GM20000 (cell line): ENCODE measurements at regions not wholly inside any gene's neighbourhood (a gene's known extent, or its start where the extent isn't known, plus 50 kb on each side); places are given as distances from the start of the nearest gene placed in this dataset.

ENCODE experiments used
- DNase-seq: peaks from one replicate; pipeline ENCODE4 v3.0.0; 2012; ENCODE audit warnings: low spot score
- TF ChIP-seq, protein P1 (sequence below): IDR thresholded peaks from 2 replicates; pipeline ENCODE4 v1.5.1; 2012; ENCODE audit warnings: mild to moderate bottlenecking, control low read depth; ENCODE audit errors: extremely low read depth, missing control alignments

DNA sequence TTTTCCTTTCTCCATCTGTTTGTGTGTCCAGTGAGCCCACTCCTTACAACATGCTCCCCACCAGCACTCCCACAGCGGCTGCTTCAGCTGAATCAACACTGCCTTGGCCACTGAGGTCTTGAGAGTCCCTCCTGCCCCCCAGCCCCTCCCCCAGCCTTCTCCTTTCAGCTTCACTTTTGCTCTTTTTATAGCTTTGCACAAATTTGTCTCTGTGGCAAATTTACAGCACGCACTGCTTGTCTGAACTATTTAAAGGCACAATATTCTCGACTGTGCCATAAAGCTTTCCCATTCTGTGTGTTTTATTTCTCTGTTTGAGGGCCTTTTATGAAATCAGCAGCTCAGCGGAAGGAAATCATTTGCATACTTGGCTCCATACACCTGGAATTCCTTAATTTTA lies 579.3 kb downstream of the TOX3 start:
- no peak for DNase-seq
- TF ChIP-seq, protein P1, sequence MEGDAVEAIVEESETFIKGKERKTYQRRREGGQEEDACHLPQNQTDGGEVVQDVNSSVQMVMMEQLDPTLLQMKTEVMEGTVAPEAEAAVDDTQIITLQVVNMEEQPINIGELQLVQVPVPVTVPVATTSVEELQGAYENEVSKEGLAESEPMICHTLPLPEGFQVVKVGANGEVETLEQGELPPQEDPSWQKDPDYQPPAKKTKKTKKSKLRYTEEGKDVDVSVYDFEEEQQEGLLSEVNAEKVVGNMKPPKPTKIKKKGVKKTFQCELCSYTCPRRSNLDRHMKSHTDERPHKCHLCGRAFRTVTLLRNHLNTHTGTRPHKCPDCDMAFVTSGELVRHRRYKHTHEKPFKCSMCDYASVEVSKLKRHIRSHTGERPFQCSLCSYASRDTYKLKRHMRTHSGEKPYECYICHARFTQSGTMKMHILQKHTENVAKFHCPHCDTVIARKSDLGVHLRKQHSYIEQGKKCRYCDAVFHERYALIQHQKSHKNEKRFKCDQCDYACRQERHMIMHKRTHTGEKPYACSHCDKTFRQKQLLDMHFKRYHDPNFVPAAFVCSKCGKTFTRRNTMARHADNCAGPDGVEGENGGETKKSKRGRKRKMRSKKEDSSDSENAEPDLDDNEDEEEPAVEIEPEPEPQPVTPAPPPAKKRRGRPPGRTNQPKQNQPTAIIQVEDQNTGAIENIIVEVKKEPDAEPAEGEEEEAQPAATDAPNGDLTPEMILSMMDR = no peak

DNA sequence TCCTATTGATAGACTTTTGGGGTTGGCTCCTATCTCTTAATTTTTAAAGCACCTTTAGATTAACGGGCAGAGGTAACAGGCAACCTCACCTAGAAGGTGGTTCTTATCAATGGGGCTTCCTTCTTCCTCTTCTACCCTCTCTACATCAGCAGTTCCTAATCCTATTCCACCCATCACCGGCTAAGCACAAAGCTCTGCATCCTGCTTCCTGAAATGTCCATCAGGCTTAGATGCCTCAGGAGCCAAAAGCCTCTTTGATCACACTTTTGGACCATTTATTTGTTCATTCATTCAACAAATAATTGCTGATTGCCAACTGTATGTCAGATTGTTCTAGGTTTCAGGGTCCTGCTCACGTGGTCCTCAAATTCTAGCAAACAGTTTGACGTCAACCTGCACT lies 586.0 kb downstream of the TOX3 start:
- no peak for DNase-seq
- TF ChIP-seq, protein P1 = no peak

DNA sequence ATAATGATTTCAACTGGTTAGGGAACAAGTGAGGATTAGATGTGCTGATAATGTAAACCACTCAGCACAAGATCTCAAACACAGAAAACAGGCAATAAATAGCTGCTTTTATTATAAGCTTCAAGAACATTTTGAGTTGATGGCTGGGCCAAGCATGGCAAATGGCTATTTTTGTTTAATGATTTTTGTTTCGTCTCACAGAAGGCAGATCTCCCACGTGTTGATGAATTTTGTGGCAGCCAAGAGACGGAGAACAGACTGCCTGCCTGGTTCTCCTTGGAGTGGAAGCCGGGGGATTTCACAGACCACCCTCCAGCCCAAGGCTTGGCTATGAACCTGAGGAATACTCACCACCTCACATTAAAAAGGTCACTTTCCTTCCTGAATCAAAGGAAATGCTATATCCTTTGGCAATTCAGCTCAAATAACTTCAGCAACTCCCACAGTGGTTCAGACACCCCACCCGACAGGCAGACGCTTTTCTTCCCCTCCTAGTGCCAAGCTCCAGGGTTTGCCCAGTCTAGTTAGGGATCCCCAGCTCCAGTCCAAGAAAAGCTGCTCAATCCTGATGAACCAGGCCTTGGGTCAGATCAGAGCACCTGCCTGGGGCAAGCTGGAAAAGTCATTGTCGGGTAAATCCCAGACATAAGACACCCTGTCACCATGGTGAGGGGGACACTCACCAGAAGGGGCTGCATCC lies 593.5 kb downstream of the TOX3 start:
- TF ChIP-seq, protein P1 = no peak
- no peak for DNase-seq

DNA sequence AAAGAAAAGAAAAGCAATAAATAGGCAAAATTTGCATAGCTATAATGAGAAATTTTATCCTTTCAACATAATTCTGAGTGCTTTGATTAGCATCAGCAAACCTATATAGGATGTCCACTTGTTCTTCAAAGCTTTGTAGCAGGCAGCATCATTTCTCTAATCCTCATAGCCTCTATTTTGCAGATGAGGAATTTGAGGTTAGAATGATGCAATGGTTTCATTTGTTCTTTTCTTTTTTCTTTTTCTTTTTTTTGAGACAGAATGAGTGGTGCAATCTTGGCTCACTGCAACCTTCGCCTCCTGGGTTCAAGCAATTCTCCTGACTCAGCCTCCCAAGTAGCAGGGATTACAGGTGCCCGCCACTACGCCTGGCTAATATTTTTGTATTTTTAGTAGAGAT lies 594.4 kb downstream of the TOX3 start:
- TF ChIP-seq, protein P1 = no peak
- DNase-seq = no peak

DNA sequence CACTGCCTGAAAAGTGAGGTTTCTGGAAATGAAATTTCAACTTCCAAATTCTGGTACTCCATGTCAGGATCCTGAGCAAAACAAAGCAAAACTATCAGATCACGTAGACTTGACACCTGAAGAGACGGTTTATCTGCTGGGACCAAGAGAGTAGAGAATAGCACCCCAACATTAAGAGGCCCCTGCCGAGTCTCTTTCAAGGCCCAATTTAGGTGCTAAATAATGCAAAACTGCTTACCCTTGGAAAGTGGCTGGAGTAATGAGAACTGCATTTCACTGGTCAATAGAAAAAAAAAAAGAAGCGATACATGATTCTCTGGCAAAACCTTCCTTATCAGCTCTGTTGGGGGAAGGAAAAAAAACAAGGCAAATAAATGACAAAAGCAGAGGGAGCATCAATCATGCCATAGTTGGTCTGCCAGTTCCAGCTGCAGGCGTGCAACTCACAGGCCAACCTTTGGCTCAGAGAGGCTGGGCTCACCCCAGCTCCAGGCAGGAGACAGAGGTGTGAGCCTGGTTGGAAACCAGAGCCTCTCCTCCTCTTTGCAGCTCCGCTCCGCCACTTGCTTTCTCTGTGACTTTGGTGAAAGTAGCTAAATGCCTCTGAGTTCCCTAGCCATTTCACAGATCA lies 595.2 kb downstream of the TOX3 start:
- DNase-seq = no peak
- TF ChIP-seq, protein P1 = no peak

DNA sequence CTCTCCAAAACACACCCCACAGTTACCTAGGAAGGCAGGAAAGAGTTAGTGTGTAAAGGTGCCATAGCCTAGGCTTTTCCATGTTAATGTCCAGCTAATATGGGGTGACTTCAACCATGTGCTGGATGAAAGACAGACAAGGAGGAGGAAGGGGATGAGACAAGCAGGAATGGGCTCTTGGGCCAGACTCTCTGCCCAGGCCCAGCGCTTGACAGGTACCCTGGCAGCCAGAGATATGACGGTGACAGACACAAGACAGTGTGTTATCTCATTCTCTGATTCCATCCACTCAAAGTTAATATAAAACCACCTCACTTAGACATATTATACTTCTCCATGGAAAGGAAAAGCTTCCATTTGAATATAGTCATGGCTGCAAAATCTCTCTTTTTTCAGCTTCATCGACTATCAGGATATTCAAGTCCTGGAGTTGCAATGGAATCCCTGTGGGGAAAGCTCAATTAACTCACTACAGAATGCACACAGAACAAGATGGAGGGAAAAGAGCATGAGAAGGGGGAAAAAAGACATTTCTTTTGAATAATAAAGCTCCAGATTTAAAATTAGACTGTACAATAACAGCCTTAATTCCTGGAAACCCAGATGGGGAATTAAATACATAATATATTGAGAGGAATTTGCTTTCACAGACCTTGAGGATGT lies 596.7 kb downstream of the TOX3 start:
- DNase-seq = no peak
- TF ChIP-seq, protein P1 = no peak

DNA sequence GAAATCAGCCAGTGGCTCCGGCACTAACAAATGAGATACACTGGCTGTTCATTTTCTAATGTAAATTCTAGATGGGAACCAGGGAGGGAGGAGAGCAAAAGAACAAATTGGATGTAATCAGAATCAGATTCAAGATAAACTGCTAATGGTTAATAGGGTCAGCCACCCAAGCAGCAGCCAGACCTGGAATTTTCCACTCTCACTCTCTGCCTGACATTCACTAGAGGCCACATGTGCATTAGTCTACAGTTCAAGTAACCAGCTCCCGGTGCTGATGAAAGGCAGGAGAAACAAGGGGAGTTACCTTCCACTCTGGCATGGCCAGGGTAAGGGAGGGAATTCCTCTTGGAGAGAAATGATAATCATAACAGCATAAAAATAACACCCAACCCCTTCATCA lies 597.7 kb downstream of the TOX3 start:
- no peak for DNase-seq
- TF ChIP-seq, protein P1 = no peak
